Small intestine (tissue), 7 donors: ENCODE measurements at regions not wholly inside any gene's neighbourhood (a gene's known extent, or its start where the extent isn't known, plus 50 kb on each side); places are given as distances from the start of the nearest gene placed in this dataset.
"Not testable (repeated sequence)": the region's sequence is repeated elsewhere in the genome, so short reads cannot be mapped to it uniquely, and the experiment has no call there.

Source experiments
- DNase-seq, 2 donors: peaks; one replicate each; pipeline versions ENCODE4 v3.0.0 to v3.0.0-alpha.2; 2013
- FAIRE-seq: peaks from 2 replicates; lab custom pipeline; 2012; peaks lifted over from hg19 to GRCh38; lab: Jason Lieb, UNC
- H3K27ac ChIP-seq, 3 donors: one replicate each; pipeline ENCODE4 v1.5.1; 2013; ENCODE audit warnings: low read length in 2 of 3, mild to moderate bottlenecking in 2 of 3, control low read depth in 1 of 3, inconsistent platforms in 1 of 3, low read depth in 1 of 3, moderate library complexity in 1 of 3
- H3K27me3 ChIP-seq, 3 donors: one replicate each; pipeline ENCODE4 v1.6.1; 2013; ENCODE audit warnings: low read length in 3 of 3, inconsistent platforms in 1 of 3; ENCODE audit not compliant: control insufficient read depth in 3 of 3, insufficient read depth in 3 of 3
- H3K36me3 ChIP-seq, 3 donors: one replicate each; pipeline ENCODE4 v1.6.1; 2013; ENCODE audit warnings: low read length in 3 of 3, inconsistent platforms in 1 of 3, low read depth in 1 of 3, mild to moderate bottlenecking in 1 of 3, moderate library complexity in 1 of 3; ENCODE audit not compliant: control insufficient read depth in 3 of 3, insufficient read depth in 2 of 3
- H3K4me1 ChIP-seq, 3 donors: one replicate each; pipeline ENCODE4 v1.6.1; 2013; ENCODE audit warnings: low read length in 2 of 3, inconsistent platforms in 1 of 3, low read depth in 1 of 3, mild to moderate bottlenecking in 1 of 3, moderate library complexity in 1 of 3; ENCODE audit not compliant: control insufficient read depth in 3 of 3, insufficient read depth in 2 of 3
- H3K4me3 ChIP-seq, 3 donors: one replicate each; pipeline ENCODE4 v1.5.1; 2013; ENCODE audit warnings: low read length in 3 of 3, control low read depth in 1 of 3, inconsistent platforms in 1 of 3, low read depth in 1 of 3, mild to moderate bottlenecking in 1 of 3, moderate library complexity in 1 of 3
- H3K9me3 ChIP-seq, 2 donors: one replicate each; pipeline ENCODE4 v1.6.1; 2013; ENCODE audit warnings: low read depth in 1 of 2, low read length in 1 of 2; ENCODE audit not compliant: control insufficient read depth in 2 of 2, insufficient read depth in 1 of 2
- WGBS, 3 donors: extraction: QIAGEN DNeasy Blood & Tissue Kit; methylation state at CpG; one replicate each; pipeline ENCODE4 v1.1.7; 2013; 5-methylcytosine and 5-hydroxymethylcytosine counted together
- donor health status: healthy with polysubstance abuse.
- donor health status: control.
- donor health status: control.
- donor health status: Bipolar disorder and iron deficiency.
- donor health status: healthy.

- H3K4me3 ChIP-seq = no peak overlapping the region
- H3K4me1 ChIP-seq = no peaks in the 10 kb centered on the region
- H3K27me3 ChIP-seq = no peaks in the 10 kb centered on the region
- 72 to 85% (median 74%) methylated on average over 3 of the region's 3 CpGs for WGBS, 3 donors
- H3K9me3 ChIP-seq = no peaks in the 10 kb centered on the region
- FAIRE-seq = no peak
- DNase-seq = no peak
- H3K36me3 ChIP-seq = no peaks in the 10 kb centered on the region
- no peak overlapping the region for H3K27ac ChIP-seq
These were observed 225.8 kb downstream of the CPS1 start for GRCh38 chr2:210782222-210782621.

GRCh38 chr2:210787831-210788230, 231.4 kb downstream of the CPS1 start:
- not testable (repeated sequence) for H3K9me3 ChIP-seq, H3K27me3 ChIP-seq, FAIRE-seq, H3K27ac ChIP-seq, DNase-seq, H3K36me3 ChIP-seq, H3K4me3 ChIP-seq, H3K4me1 ChIP-seq
- 86 to 91% (median 87%) methylated on average over 4 of the region's 4 CpGs for WGBS, 3 donors

- Histone ChIP-seq H3K4me3 (no peak overlapping the region), H3K27me3 (no peaks in the 10 kb centered on the region), H3K27ac (no peak overlapping the region), H3K36me3 (no peaks in the 10 kb centered on the region), H3K4me1 (no peaks in the 10 kb centered on the region), H3K9me3 (no peaks in the 10 kb centered on the region)
- FAIRE-seq = no peak
- 58 to 79% (median 70%) methylated on average over 3 of the region's 3 CpGs for WGBS, 3 donors
- no peak for DNase-seq
These were observed 235.6 kb downstream of the CPS1 start for GRCh38 chr2:210792000-210792399.

GRCh38 chr2:210795506-210795905, 239.1 kb downstream of the CPS1 start:
- H3K27ac ChIP-seq = no peak overlapping the region
- no peaks in the 10 kb centered on the region for H3K9me3 ChIP-seq
- FAIRE-seq (no peak), DNase-seq (no peak)
- 89 to 94% (median 90%) methylated on average over 4 of the region's 4 CpGs for WGBS, 3 donors
- H3K36me3 ChIP-seq = no peaks in the 10 kb centered on the region
- no peaks in the 10 kb centered on the region for H3K4me1 ChIP-seq
- no peaks in the 10 kb centered on the region for H3K27me3 ChIP-seq
- H3K4me3 ChIP-seq = no peak overlapping the region

- Histone ChIP-seq H3K4me1 (no peaks in the 10 kb centered on the region), H3K36me3 (no peaks in the 10 kb centered on the region), H3K27ac (no peak overlapping the region), H3K4me3 (no peak overlapping the region), H3K9me3 (no peaks in the 10 kb centered on the region), H3K27me3 (no peaks in the 10 kb centered on the region)
- 2 to 37% (median 4%) methylated on average over 1 of the region's 1 CpG for WGBS, 3 donors
- FAIRE-seq (no peak), DNase-seq (no peak)
These were observed 241.8 kb downstream of the CPS1 start for GRCh38 chr2:210798180-210798579.

GRCh38 chr2:210814251-210815025, 258.0 kb downstream of the CPS1 start:
- no peaks in the 10 kb centered on the region for H3K4me1 ChIP-seq
- H3K36me3 ChIP-seq = no peaks in the 10 kb centered on the region
- FAIRE-seq = no peak
- H3K27ac ChIP-seq = no peak overlapping the region
- H3K9me3 ChIP-seq = no peaks in the 10 kb centered on the region
- no peaks in the 10 kb centered on the region for H3K27me3 ChIP-seq
- 80 to 88% (median 83%) methylated on average over 1 of the region's 1 CpG for WGBS, 3 donors
- DNase-seq = no peak
- H3K4me3 ChIP-seq = no peak overlapping the region

- no peak for DNase-seq
- Histone ChIP-seq H3K4me3 (no peak overlapping the region), H3K9me3 (no peaks in the 10 kb centered on the region), H3K4me1 (no peaks in the 10 kb centered on the region), H3K36me3 (no peaks in the 10 kb centered on the region), H3K27me3 (no peaks in the 10 kb centered on the region), H3K27ac (no peak overlapping the region)
- 83 to 89% (median 84%) methylated on average over 2 of the region's 2 CpGs for WGBS, 3 donors
- no peak for FAIRE-seq
These were observed 260.4 kb downstream of the CPS1 start for GRCh38 chr2:210816769-210817168.

GRCh38 chr2:210818473-210818872, 262.1 kb downstream of the CPS1 start:
- Histone ChIP-seq H3K27me3 (no peaks in the 10 kb centered on the region), H3K9me3 (no peaks in the 10 kb centered on the region), H3K36me3 (no peaks in the 10 kb centered on the region), H3K4me3 (no peak overlapping the region), H3K4me1 (no peaks in the 10 kb centered on the region), H3K27ac (no peak overlapping the region)
- DNase-seq (no peak), FAIRE-seq (no peak)
- 44 to 60% (median 57%) methylated on average over 3 of the region's 3 CpGs for WGBS, 3 donors

- no peak overlapping the region for H3K4me3 ChIP-seq
- H3K36me3 ChIP-seq = no peaks in the 10 kb centered on the region
- no peak overlapping the region for H3K27ac ChIP-seq
- DNase-seq = no peak
- H3K9me3 ChIP-seq = no peaks in the 10 kb centered on the region
- H3K4me1 ChIP-seq = no peaks in the 10 kb centered on the region
- no peaks in the 10 kb centered on the region for H3K27me3 ChIP-seq
- FAIRE-seq = no peak
These were observed 277.0 kb downstream of the CPS1 start for GRCh38 chr2:210833403-210833802.
